ENCODE measurements at regions not wholly inside any gene's neighbourhood (a gene's known extent, or its start where the extent isn't known, plus 50 kb on each side); places are given as distances from the start of the nearest gene placed in this dataset.

DNA sequence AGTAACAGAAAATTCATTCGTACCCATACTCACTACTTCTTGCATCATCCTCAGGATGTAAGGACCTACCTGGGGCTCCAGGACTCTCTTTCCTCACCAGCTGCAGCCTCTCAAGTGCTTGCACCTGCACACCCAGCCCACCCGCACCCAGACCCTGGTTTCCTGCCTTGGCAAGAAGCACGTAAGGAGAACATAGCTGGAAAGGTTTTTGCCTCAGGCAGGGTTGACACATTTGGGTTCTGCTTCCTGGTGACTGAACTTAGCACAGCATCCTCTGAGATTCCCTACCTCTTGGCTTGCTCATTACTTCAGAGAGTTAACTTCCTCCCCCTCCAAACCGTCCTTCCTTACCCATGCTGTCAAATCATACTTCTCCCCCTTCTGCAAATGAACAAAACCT lies 556.9 kb downstream of the CD83 start:
- no peaks in the 10 kb centered on the region for H3K4me1 ChIP-seq (ENCODE audit: low read length)
- H3K27me3 ChIP-seq (replicated peaks; ENCODE audit: insufficient read depth, low read length): no peaks in the 10 kb centered on the region
- H3K4me3 ChIP-seq (ENCODE audit: low read length): no peak overlapping the region
- H2AFZ ChIP-seq (ENCODE audit: low read length): no peak overlapping the region
- TF ChIP-seq, protein P1, sequence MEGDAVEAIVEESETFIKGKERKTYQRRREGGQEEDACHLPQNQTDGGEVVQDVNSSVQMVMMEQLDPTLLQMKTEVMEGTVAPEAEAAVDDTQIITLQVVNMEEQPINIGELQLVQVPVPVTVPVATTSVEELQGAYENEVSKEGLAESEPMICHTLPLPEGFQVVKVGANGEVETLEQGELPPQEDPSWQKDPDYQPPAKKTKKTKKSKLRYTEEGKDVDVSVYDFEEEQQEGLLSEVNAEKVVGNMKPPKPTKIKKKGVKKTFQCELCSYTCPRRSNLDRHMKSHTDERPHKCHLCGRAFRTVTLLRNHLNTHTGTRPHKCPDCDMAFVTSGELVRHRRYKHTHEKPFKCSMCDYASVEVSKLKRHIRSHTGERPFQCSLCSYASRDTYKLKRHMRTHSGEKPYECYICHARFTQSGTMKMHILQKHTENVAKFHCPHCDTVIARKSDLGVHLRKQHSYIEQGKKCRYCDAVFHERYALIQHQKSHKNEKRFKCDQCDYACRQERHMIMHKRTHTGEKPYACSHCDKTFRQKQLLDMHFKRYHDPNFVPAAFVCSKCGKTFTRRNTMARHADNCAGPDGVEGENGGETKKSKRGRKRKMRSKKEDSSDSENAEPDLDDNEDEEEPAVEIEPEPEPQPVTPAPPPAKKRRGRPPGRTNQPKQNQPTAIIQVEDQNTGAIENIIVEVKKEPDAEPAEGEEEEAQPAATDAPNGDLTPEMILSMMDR (IDR thresholded peaks at IDR 0.05; ENCODE audit: low read length): no peak
- TF ChIP-seq EZH2phosphoT487 (IDR thresholded peaks at IDR 0.05; ENCODE audit: low read length): no peak
- TF ChIP-seq EZH2 (optimal IDR thresholded peaks at IDR 0.05; ENCODE audit: low read depth, low read length): no peak
- DNase-seq: no peak
- no peaks in the 10 kb centered on the region for H3K9me2 ChIP-seq (replicated peaks; ENCODE audit: insufficient read depth, low read length)
- no peak overlapping the region for H3K4me2 ChIP-seq (ENCODE audit: low read depth, low read length)
- no peaks in the 10 kb centered on the region for H4K20me1 ChIP-seq (ENCODE audit: insufficient read depth, low read length)
- no peaks in the 10 kb centered on the region for H3K36me3 ChIP-seq (replicated peaks; ENCODE audit: insufficient read depth, low read length)
- no peaks in the 10 kb centered on the region for H3K79me2 ChIP-seq (ENCODE audit: low read length)
- no peaks in the 10 kb centered on the region for H3K9me3 ChIP-seq (replicated peaks; ENCODE audit: insufficient read depth, low read length)
- H3K9ac ChIP-seq (ENCODE audit: low read length): no peak overlapping the region
- H3F3A ChIP-seq (ENCODE audit: insufficient read depth, low read length): no peaks in the 10 kb centered on the region
- H3K27ac ChIP-seq (ENCODE audit: low read length): no peak overlapping the region

DNA sequence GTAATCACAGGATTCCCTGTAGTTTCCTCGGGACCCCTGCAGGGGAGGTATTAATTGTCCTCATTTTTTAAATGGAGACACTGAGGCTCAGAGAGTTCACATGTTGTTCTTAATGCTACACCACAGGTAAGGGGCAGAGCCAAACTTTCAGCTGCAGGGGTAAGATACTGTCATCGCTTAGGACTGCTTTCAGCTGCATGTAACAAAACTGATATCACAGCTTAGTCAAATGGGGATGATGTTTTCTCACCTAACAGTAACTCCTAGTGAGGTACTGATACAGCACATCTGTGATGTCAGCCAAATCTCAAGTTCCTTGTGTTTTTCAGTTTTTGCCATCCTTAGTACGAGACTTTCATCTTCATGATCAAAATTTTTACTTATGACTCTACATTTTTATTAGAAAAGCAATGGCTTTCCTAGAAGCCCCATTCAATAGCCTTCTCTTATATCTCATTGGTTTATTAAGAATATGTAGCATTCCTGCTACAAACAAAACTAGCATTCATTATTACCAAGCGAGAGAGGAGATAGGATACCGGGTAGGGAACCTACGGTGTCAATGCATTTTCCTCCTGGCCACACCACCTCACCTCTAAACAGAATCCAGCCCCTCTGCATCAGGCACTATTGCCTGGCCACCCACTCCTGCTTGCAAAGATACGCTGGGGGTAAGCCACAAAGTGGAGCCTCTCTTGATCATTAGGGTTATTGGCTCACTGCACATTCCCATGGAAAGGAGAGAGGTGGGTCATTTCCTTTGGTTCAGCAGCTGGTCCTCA lies 557.5 kb downstream of the CD83 start:
- H4K20me1 ChIP-seq (ENCODE audit: insufficient read depth, low read length): no peaks in the 10 kb centered on the region
- H3K4me3 ChIP-seq (ENCODE audit: low read length): no peak overlapping the region
- H3K36me3 ChIP-seq (replicated peaks; ENCODE audit: insufficient read depth, low read length): no peaks in the 10 kb centered on the region
- H2AFZ ChIP-seq (ENCODE audit: low read length): no peak overlapping the region
- TF ChIP-seq, protein P1 (IDR thresholded peaks at IDR 0.05; ENCODE audit: low read length): no peak
- no peak for DNase-seq
- no peaks in the 10 kb centered on the region for H3F3A ChIP-seq (ENCODE audit: insufficient read depth, low read length)
- H3K27ac ChIP-seq (ENCODE audit: low read length): no peak overlapping the region
- H3K4me1 ChIP-seq (ENCODE audit: low read length): no peaks in the 10 kb centered on the region
- H3K79me2 ChIP-seq (ENCODE audit: low read length): no peaks in the 10 kb centered on the region
- no peaks in the 10 kb centered on the region for H3K9me2 ChIP-seq (replicated peaks; ENCODE audit: insufficient read depth, low read length)
- H3K9me3 ChIP-seq (replicated peaks; ENCODE audit: insufficient read depth, low read length): no peaks in the 10 kb centered on the region
- no peak overlapping the region for H3K4me2 ChIP-seq (ENCODE audit: low read depth, low read length)
- H3K27me3 ChIP-seq (replicated peaks; ENCODE audit: insufficient read depth, low read length): no peaks in the 10 kb centered on the region
- no peak overlapping the region for H3K9ac ChIP-seq (ENCODE audit: low read length)

DNA sequence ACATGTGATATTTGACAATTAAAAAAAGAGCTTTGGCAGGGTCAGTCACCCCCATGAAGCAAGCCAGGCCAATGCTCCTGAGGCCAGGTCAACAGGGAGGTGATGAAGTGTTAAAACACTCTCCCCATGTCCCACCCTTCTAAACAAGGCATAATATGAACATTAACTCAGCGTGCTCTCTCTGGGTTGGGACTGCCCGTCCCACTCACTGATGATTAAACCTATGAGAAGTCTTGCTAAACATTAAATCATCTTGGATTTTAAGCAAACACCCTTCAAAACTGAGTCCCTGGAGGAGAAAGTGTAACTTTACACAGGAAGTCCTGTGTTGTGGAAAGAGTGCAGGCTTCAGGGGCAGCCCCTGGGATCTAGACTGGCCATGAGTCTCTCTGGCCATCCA lies 558.5 kb downstream of the CD83 start:
- H3K36me3 ChIP-seq (replicated peaks; ENCODE audit: insufficient read depth, low read length): no peaks in the 10 kb centered on the region
- H3K4me1 ChIP-seq (ENCODE audit: low read length): no peaks in the 10 kb centered on the region
- H3K27me3 ChIP-seq (replicated peaks; ENCODE audit: insufficient read depth, low read length): no peaks in the 10 kb centered on the region
- no peak overlapping the region for H2AFZ ChIP-seq (ENCODE audit: low read length)
- H3K9ac ChIP-seq (ENCODE audit: low read length): no peak overlapping the region
- TF ChIP-seq, protein P1 (IDR thresholded peaks at IDR 0.05; ENCODE audit: low read length): no peak
- TF ChIP-seq EZH2phosphoT487 (IDR thresholded peaks at IDR 0.05; ENCODE audit: low read length) (no peak), EZH2 (optimal IDR thresholded peaks at IDR 0.05; ENCODE audit: low read depth, low read length) (no peak)
- no peaks in the 10 kb centered on the region for H3K9me3 ChIP-seq (replicated peaks; ENCODE audit: insufficient read depth, low read length)
- no peak overlapping the region for H3K4me2 ChIP-seq (ENCODE audit: low read depth, low read length)
- H3K79me2 ChIP-seq (ENCODE audit: low read length): no peaks in the 10 kb centered on the region
- H3K27ac ChIP-seq (ENCODE audit: low read length): no peak overlapping the region
- H3F3A ChIP-seq (ENCODE audit: insufficient read depth, low read length): no peaks in the 10 kb centered on the region
- H3K4me3 ChIP-seq (ENCODE audit: low read length): no peak overlapping the region
- no peaks in the 10 kb centered on the region for H3K9me2 ChIP-seq (replicated peaks; ENCODE audit: insufficient read depth, low read length)
- no peak for DNase-seq
- H4K20me1 ChIP-seq (ENCODE audit: insufficient read depth, low read length): no peaks in the 10 kb centered on the region

Data from MM.1S (cell line).